ENCODE measurements at regions not wholly inside any gene's neighbourhood (a gene's known extent, or its start where the extent isn't known, plus 50 kb on each side); places are given as distances from the start of the nearest gene placed in this dataset.

- Histone ChIP-seq H3K79me2 (ENCODE audit: control insufficient read depth, low read length) (no peaks in the 10 kb centered on the region), H4K20me1 (ENCODE audit: control insufficient read depth, insufficient read depth, low read depth, low read length) (no peaks in the 10 kb centered on the region), H3K36me3 (ENCODE audit: control insufficient read depth, low read length) (no peaks in the 10 kb centered on the region), H3K4me3 (ENCODE audit: low read length) (no peak overlapping the region), H3K9me2 (replicated peaks; ENCODE audit: control insufficient read depth, low read length) (no peaks in the 10 kb centered on the region), H3K27me3 (ENCODE audit: control insufficient read depth, low read length) (no peaks in the 10 kb centered on the region), H3K4me2 (ENCODE audit: low read length) (no peak overlapping the region), H3K4me1 (ENCODE audit: control insufficient read depth, low read length) (no peaks in the 10 kb centered on the region), H3F3A (ENCODE audit: control insufficient read depth, insufficient read depth) (no peaks in the 10 kb centered on the region), H3K9me3 (ENCODE audit: control insufficient read depth, insufficient read depth, low read length) (no peaks in the 10 kb centered on the region), H3K27ac (ENCODE audit: low read depth, low read length) (no peak overlapping the region)
- no peak for TF ChIP-seq CTCF (IDR thresholded peaks at IDR 0.05; ENCODE audit: low read depth, low read length, poor library complexity, severe bottlenecking)
- TF ChIP-seq EZH2phosphoT487 (IDR thresholded peaks at IDR 0.05; ENCODE audit: borderline replicate concordance, low read length): no peak
Measured at GRCh38 chr1:232464325-232464724, 165.6 kb downstream of the SIPA1L2 start.

DNA sequence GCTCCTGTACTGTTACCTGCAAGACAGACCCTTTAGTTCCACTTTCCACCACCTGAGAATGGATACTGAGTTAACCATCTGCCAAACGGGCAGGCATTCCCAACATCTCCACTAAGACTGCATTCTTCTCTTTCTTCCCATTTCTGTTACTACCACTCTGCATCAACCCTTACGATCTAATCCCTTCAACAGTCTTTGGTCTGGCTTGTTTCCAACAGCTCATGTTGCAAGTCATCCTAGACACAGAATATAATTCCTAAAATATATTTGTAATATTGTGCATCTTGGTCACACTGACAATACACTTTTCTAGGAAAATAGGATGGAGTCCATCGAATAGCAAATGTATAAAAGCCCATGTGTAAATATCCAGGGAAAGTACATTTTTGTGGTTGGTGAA is 166.7 kb downstream of the SIPA1L2 start:
- no peaks in the 10 kb centered on the region for H3K27me3 ChIP-seq (ENCODE audit: control insufficient read depth, low read length)
- no peak overlapping the region for H3K4me2 ChIP-seq (ENCODE audit: low read length)
- H3K27ac ChIP-seq (ENCODE audit: low read depth, low read length): no peak overlapping the region
- H3K9me2 ChIP-seq (replicated peaks; ENCODE audit: control insufficient read depth, low read length): no peaks in the 10 kb centered on the region
- H3K4me3 ChIP-seq (ENCODE audit: low read length): no peak overlapping the region
- no peaks in the 10 kb centered on the region for H3K79me2 ChIP-seq (ENCODE audit: control insufficient read depth, low read length)
- H4K20me1 ChIP-seq (ENCODE audit: control insufficient read depth, insufficient read depth, low read depth, low read length): no peaks in the 10 kb centered on the region
- H3K9me3 ChIP-seq (ENCODE audit: control insufficient read depth, insufficient read depth, low read length): no peaks in the 10 kb centered on the region
- no peaks in the 10 kb centered on the region for H3K36me3 ChIP-seq (ENCODE audit: control insufficient read depth, low read length)
- H3F3A ChIP-seq (ENCODE audit: control insufficient read depth, insufficient read depth): no peaks in the 10 kb centered on the region
- TF ChIP-seq EZH2phosphoT487 (IDR thresholded peaks at IDR 0.05; ENCODE audit: borderline replicate concordance, low read length) (no peak), CTCF (IDR thresholded peaks at IDR 0.05; ENCODE audit: low read depth, low read length, poor library complexity, severe bottlenecking) (no peak)
- no peaks in the 10 kb centered on the region for H3K4me1 ChIP-seq (ENCODE audit: control insufficient read depth, low read length)

- Histone ChIP-seq H4K20me1 (ENCODE audit: control insufficient read depth, insufficient read depth, low read depth, low read length) (no peaks in the 10 kb centered on the region), H3K4me2 (ENCODE audit: low read length) (no peak overlapping the region), H3K9me3 (ENCODE audit: control insufficient read depth, insufficient read depth, low read length) (no peaks in the 10 kb centered on the region), H3K27ac (ENCODE audit: low read depth, low read length) (no peak overlapping the region), H3K79me2 (ENCODE audit: control insufficient read depth, low read length) (no peaks in the 10 kb centered on the region), H3K4me3 (ENCODE audit: low read length) (no peak overlapping the region), H3K9me2 (replicated peaks; ENCODE audit: control insufficient read depth, low read length) (no peaks in the 10 kb centered on the region), H3K4me1 (ENCODE audit: control insufficient read depth, low read length) (no peaks in the 10 kb centered on the region), H3K27me3 (ENCODE audit: control insufficient read depth, low read length) (no peaks in the 10 kb centered on the region), H3F3A (ENCODE audit: control insufficient read depth, insufficient read depth) (no peaks in the 10 kb centered on the region), H3K36me3 (ENCODE audit: control insufficient read depth, low read length) (no peaks in the 10 kb centered on the region)
- TF ChIP-seq EZH2phosphoT487 (IDR thresholded peaks at IDR 0.05; ENCODE audit: borderline replicate concordance, low read length) (no peak), CTCF (IDR thresholded peaks at IDR 0.05; ENCODE audit: low read depth, low read length, poor library complexity, severe bottlenecking) (no peak)
Measured at GRCh38 chr1:232462213-232462612, 167.7 kb downstream of the SIPA1L2 start.

GRCh38 chr1:232459826-232460225 is 170.1 kb downstream of the SIPA1L2 start:
- Histone ChIP-seq H3F3A (ENCODE audit: control insufficient read depth, insufficient read depth) (no peaks in the 10 kb centered on the region), H3K36me3 (ENCODE audit: control insufficient read depth, low read length) (no peaks in the 10 kb centered on the region), H3K4me3 (ENCODE audit: low read length) (no peak overlapping the region)

More at GRCh38 chr1:232459826-232460225, 170.1 kb downstream of the SIPA1L2 start:
- no peaks in the 10 kb centered on the region for H3K27me3 ChIP-seq (ENCODE audit: control insufficient read depth, low read length)
- H3K9me2 ChIP-seq (replicated peaks; ENCODE audit: control insufficient read depth, low read length): no peaks in the 10 kb centered on the region
- H3K4me2 ChIP-seq (ENCODE audit: low read length): no peak overlapping the region
- no peak for TF ChIP-seq CTCF (IDR thresholded peaks at IDR 0.05; ENCODE audit: low read depth, low read length, poor library complexity, severe bottlenecking)
- TF ChIP-seq EZH2phosphoT487 (IDR thresholded peaks at IDR 0.05; ENCODE audit: borderline replicate concordance, low read length): no peak
- H3K79me2 ChIP-seq (ENCODE audit: control insufficient read depth, low read length): no peaks in the 10 kb centered on the region
- H3K27ac ChIP-seq (ENCODE audit: low read depth, low read length): no peak overlapping the region
- H4K20me1 ChIP-seq (ENCODE audit: control insufficient read depth, insufficient read depth, low read depth, low read length): no peaks in the 10 kb centered on the region
- H3K4me1 ChIP-seq (ENCODE audit: control insufficient read depth, low read length): no peaks in the 10 kb centered on the region
- H3K9me3 ChIP-seq (ENCODE audit: control insufficient read depth, insufficient read depth, low read length): no peaks in the 10 kb centered on the region

Measured in DOHH2 (cell line).